NCI-H82 treated with DMSO at 0.1 percent for 48 hours (cell line): ENCODE measurements at regions not wholly inside any gene's neighbourhood (a gene's known extent, or its start where the extent isn't known, plus 50 kb on each side); places are given as distances from the start of the nearest gene placed in this dataset.

Experiments used
- DNase-seq: peaks from one replicate; lab custom pipeline; 2025; ENCODE audit not compliant: unreplicated experiment; lab: John Stamatoyannopoulos, UW

- no peak for DNase-seq
Measured at GRCh38 chr5:73231246-73231778, 58.3 kb downstream of the TMEM174 start.

GRCh38 chr5:73230264-73231245, 57.6 kb downstream of the TMEM174 start:
- DNase-seq, result no peak

GRCh38 chr5:73229271-73229670, 56.3 kb downstream of the TMEM174 start:
- no peak for DNase-seq

GRCh38 chr5:73228052-73228451, 55.1 kb downstream of the TMEM174 start:
- no peak for DNase-seq
